HG03442 (cell line): ENCODE measurements at regions not wholly inside any gene's neighbourhood (a gene's known extent, or its start where the extent isn't known, plus 50 kb on each side); places are given as distances from the start of the nearest gene placed in this dataset.

Experiments used
- ATAC-seq: cut with Tn5 transposase; IDR thresholded peaks from one replicate; pipeline ENCODE4 v1.9.1; 2021; ENCODE audit warnings: mild to moderate bottlenecking, moderate library complexity; ENCODE audit not compliant: unreplicated experiment

DNA sequence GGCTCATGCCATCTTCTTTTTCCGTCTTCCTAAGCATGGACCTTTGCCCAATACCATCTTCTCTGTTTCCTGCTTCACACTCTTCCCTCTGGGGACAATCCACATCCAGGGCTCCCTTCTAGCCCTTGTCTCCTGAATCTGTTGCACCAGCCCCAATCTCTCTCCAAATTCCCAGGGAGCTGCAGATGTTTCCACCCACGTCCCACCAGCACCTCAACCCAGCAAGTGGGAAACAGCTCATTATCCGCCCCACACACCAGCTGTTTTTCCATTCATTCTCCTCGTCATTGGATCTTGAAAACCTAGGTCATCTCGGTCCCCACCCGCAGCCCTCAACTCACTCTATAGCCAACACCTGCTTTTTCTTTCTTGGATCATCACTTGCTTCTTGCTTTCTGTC lies 185.0 kb upstream of the CDYL start:
- ATAC-seq, result no peak

DNA sequence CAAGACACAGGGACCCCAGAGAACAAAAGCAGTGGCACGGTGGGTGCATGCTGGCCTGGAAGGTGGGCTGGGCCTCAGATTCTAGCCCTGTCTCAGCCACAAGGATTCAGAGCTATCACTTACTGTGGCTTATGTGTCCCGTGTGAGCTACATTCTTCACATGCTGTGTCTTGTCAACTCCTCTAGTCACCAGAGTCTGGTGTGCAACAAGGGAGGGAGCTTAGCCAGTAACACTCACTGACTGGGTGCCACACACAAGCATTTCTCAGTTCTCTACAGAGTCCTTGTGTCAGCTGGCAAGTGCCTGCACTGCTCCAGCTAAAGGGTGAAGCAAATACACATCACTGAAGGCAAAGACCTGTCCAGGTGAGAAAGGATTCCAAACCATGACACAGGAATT lies 186.9 kb upstream of the CDYL start:
- no peak for ATAC-seq

DNA sequence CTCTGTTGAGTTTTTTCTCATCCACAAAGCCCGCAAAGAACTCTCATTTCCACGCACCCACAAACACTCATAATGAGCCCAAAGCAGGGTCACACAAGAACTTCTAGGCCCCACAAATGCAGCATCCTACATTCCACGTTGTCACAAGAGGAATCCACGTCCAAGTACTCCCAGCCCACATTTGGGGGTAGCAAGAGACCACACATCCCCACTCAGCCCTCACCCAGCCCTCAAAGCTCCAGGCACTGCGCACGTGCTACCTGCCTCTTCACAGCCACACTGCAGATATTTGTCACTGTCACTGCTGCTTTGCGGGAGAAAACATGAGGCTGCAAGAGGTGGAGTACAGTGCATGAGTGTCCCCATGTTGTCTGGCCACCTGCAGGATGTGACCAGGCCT lies 187.6 kb upstream of the CDYL start:
- ATAC-seq, result no peak

- no peak for ATAC-seq
Observed at GRCh38 chr6:4588163-4588562, 188.0 kb upstream of the CDYL start.

GRCh38 chr6:4587171-4587570 lies 189.0 kb upstream of the CDYL start:
- ATAC-seq, result no peak

GRCh38 chr6:4586469-4586859 lies 189.7 kb upstream of the CDYL start:
- no peak for ATAC-seq

- ATAC-seq, result no peak
Observed at GRCh38 chr6:4585682-4586468, 190.3 kb upstream of the CDYL start.

DNA sequence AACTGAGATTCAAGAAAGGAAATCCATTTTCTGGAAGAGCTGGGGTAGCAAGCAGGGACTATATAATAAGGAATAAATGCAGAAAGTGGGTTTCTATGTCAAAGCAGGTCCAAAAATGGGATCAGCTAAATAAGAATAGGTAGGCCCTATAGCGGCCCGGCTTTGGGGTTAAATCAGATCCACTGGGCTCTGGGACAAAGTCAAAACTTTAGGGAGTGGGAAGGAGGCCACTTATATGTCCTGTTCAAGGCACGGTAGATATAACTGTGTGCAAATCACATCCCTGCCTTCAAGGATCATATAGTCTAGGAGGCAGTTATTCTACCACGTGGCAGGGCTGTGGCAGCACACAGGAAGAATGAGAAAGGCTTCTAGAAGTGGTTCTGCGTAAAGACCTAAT lies 191.4 kb upstream of the CDYL start:
- no peak for ATAC-seq

GRCh38 chr6:4582506-4583417 lies 193.4 kb upstream of the CDYL start:
- no peak for ATAC-seq

- no peak for ATAC-seq
Observed at GRCh38 chr6:4581468-4582385, 194.5 kb upstream of the CDYL start.

GRCh38 chr6:4580361-4580760 lies 195.8 kb upstream of the CDYL start:
- no peak for ATAC-seq

GRCh38 chr6:4577406-4577805 lies 198.8 kb upstream of the CDYL start:
- ATAC-seq, result no peak

GRCh38 chr6:4575714-4576113 lies 200.5 kb upstream of the CDYL start:
- ATAC-seq, result no peak

DNA sequence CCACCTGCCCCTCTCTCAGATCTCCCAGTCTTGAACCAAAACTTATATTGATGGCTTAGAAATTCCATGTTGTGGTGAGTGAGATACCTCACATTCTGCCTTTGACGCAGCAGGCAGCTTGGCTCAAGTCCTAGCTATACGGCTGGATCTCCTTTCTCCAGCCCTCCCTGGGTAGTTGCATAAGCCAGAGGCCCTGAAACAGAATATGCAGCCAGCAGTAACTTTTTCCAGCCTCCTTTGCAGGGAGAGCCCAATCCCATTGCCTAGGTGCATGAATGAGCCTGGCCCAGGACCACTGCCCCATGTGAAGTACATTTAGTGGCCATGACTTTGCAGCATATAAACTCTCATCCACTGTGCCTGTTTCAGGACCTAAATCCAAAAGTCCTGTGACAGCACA lies 202.2 kb upstream of the CDYL start:
- ATAC-seq, result no peak

DNA sequence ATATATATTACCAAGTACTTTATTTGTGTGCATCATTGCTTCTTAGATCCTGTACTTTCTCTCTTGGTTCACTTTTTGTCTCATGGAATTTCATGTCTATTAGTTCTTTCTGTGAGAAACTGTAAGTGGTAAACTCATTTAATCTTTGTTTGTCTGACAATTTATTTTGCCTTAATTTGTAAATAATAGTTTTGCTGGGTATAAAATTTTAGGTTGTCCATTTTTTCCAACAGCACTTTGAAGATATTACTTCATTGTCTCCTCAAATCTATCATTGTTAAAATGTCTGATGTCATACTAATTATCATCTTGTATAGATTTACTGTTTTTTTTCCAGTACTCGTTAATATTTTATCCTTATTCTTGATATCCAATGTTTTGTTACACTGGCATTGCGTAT lies 205.2 kb upstream of the CDYL start:
- no peak for ATAC-seq

- ATAC-seq, result no peak
Observed at GRCh38 chr6:4568138-4568537, 208.1 kb upstream of the CDYL start.

DNA sequence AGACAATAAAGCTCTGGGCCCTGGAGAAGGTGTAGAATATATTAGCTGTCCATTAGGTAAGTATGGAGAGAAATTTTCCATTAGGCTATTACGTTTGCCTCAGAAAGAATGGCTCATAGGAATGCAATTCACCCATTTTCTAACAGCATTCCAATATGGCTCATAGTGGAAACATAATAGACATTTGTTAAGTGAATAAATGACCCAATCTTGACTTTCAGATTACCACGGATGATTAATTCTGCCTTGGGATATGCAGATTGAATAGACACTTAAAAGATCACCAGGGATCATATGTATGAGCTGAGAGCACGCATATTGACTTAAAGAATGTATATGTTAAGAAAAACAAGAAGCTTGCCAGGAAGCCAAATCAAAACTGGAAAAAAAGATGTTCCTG lies 209.1 kb upstream of the CDYL start:
- no peak for ATAC-seq

- ATAC-seq, result no peak
Observed at GRCh38 chr6:4565301-4566250, 210.6 kb upstream of the CDYL start.

DNA sequence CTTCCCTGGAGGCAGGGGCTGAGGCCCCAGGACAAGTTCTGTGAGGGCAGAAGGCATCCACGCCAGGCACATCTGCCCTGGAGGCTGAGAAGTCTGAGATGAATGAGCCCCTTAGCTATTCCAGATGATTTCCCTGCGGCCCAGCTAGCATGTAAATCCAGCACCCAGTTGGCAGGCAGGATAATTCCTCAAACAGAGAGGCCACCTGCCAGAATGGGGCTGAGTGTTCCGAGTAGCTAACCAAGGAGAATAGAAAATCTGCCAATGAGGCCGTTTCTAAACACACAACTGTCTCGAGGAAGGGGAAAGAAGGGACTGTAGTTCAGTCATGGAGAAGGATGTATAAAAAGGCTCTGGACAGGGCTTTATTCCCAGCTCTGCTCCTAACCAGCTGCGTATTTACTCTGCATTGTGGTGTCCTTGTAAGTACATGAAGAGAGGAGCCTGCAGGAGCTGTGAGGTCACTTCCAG lies 211.4 kb upstream of the CDYL start:
- no peak for ATAC-seq

GRCh38 chr6:4563877-4564276 lies 212.3 kb upstream of the CDYL start:
- no peak for ATAC-seq
